NCI-H2107 treated with DMSO at 0.1 percent for 48 hours (cell line): ENCODE measurements at regions not wholly inside any gene's neighbourhood (a gene's known extent, or its start where the extent isn't known, plus 50 kb on each side); places are given as distances from the start of the nearest gene placed in this dataset.
"Not testable (repeated sequence)": the region's sequence is repeated elsewhere in the genome, so short reads cannot be mapped to it uniquely, and the experiment has no call there.

Experiments
- DNase-seq: peaks from one replicate; lab custom pipeline; 2025; ENCODE audit not compliant: unreplicated experiment; lab: John Stamatoyannopoulos, UW

DNA sequence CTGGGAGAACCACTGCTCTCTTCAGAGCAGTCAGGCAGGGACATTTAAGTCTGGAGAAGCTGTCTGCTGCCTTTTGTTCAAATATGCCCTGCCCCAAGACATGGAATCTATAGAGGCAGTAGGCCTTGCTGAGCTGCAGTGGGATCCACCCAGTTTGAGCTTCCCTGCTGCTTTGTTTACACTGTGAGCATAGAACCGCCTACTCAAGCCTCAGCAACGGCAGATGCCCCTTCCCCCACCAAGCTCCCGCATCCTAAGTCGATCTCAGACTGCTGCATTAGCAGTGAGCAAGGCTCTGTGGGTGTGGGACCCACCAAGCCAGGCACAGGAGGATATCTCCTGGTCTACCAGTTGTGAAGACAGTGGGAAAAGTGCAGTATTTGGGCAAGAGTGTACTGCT, 54.6 kb upstream of the POGK start:
- not testable (repeated sequence) for DNase-seq

DNA sequence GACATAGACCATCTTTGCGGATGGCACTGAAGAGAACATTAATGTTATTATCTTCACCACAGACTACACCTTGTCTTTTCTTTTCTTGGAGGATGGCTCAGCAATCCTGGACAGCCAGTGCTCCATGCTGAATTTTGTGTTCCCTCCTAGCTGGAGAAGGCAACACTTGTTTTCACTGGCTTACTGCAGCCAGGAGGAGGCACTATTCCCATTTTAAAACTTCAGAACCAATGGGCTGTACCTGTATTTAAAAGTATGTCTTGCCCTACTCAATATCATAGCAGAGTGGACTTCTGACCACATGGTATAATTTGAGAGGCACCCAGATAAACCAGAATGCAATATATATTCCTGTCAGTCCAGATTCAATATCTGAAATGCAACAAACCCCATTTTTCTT, 53.3 kb upstream of the POGK start:
- DNase-seq: no peak

DNA sequence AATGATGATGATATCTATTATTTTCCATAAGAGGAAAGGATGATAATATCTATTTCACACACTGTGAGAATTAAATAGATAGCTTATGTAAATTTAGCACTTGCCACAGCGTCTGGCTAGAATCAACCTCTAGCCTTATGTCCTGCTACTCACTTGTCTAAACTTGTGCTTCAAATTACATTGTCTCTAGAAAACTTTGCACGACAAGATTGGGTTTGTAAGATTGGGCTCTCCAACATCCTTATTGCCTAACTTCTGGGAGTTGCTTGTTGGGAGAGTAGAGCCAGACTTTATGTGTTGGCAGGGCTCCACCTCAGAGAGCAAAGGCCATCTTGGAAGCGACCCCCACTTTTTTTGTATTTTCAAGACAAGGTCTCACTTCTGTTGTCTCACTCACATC, 50.0 kb upstream of the POGK start:
- DNase-seq: no peak
